ENCODE measurements at regions not wholly inside any gene's neighbourhood (a gene's known extent, or its start where the extent isn't known, plus 50 kb on each side); places are given as distances from the start of the nearest gene placed in this dataset.
"Not testable (repeated sequence)": the region's sequence is repeated elsewhere in the genome, so short reads cannot be mapped to it uniquely, and the experiment has no call there.

DNA sequence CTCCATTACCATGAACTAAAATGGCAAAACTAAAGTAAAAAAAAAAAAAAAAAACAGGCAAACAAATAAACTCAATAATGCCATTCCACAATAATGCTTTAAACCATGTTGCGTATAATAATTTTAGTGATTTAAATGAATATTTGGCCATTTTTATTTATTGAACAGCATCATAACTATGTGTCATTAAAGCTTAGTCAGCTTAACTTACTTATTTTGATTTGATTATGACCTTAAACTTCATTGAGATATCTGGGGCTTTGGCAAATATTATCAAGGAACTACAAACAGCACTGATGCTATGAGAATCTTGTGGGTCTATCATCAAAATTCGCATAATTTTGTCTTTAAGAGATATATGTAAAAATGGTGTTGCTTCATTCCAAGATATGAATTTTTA lies 1610.3 kb upstream of the NUDT12 start:
- DNase-seq (ENCODE audit: extremely low read depth in 1 of 2, low read depth in 1 of 2) = no peak

GRCh38 chr5:105168806-105169205 lies 1606.2 kb upstream of the NUDT12 start:
- no peak for DNase-seq (ENCODE audit: extremely low read depth in 1 of 2, low read depth in 1 of 2)

- no peak for DNase-seq (ENCODE audit: extremely low read depth in 1 of 2, low read depth in 1 of 2)
Observed at GRCh38 chr5:105167092-105167491, 1604.5 kb upstream of the NUDT12 start.

DNA sequence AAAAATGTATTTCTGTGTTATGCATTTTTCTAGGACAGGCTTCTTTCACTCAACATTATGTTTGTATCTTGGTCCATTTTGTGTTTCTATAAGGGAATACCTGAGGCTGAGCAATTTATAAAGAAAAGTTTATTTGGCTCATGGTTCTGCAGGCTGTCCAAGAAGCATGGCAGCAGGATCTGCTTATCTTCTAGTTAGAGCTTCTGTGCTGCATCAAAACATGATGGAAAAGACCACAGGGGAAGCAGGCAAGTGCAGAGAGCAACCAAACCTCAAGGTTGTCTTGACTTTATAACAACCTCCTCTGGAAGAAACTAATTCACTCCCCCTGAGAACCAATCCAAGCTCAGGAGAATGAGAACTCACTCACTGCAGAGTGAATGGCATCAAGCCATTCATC lies 1601.0 kb upstream of the NUDT12 start:
- DNase-seq (ENCODE audit: extremely low read depth in 1 of 2, low read depth in 1 of 2) = no peak

GRCh38 chr5:105162557-105162956 lies 1600.0 kb upstream of the NUDT12 start:
- not testable (repeated sequence) for DNase-seq (ENCODE audit: extremely low read depth in 1 of 2, low read depth in 1 of 2)

DNA sequence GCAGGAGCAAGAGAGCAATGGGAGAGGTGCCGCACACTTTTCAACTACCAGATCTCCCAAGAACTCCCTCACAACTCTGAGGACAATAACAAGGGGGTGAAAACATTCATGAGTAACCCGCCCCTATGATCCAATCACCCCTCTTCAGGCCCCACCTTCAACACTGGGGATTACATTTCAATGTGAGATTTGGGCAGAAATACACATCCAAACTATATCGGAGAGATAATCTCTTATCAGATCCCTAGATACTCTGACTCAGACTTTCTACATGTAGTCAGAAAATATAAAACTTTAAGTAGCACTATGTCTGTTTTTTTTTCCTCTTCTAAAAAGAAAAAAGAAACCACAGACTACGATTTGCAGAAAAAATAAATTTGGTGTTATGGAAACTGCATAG lies 1595.9 kb upstream of the NUDT12 start:
- no peak for DNase-seq (ENCODE audit: extremely low read depth in 1 of 2, low read depth in 1 of 2)

GRCh38 chr5:105150323-105150722 lies 1587.7 kb upstream of the NUDT12 start:
- DNase-seq (ENCODE audit: extremely low read depth in 1 of 2, low read depth in 1 of 2) = no peak

DNA sequence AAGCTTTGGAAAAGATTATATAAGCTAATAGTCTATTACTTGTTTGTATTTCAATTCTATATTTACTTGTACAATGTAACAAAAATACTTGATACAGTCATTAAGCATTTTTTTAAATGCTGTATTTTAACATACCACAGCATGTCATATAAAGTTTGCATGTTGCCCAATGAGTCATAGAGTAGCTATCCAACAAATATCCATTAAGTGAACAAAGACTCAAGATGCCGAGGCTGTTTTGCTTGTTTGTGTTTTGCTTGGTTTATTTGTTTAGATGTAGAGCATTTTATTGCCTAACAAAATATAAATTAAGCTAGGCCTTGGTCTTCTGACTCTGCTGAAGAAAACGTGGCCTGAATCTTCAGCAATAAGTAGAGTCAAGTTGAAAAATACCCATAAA lies 1584.3 kb upstream of the NUDT12 start:
- DNase-seq (ENCODE audit: extremely low read depth in 1 of 2, low read depth in 1 of 2) = no peak

DNA sequence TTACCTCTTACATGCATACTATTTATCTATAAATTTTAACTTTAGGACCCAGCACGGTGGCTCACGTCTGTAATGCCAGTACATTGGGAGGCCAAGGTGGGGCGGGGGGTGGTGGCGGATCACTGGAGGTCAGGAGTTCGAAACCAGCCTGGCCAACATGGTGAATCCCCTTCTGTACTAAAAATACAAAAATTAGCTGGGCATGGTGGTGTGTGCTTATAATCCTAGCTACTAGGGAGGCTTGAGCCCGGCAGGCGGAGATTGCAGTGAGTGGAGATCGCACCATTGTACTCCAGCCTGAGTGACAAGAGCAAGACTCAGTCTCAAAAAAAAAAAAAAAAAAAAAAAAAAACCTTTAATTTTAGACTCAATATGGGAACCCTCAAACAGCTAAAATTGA lies 1582.6 kb upstream of the NUDT12 start:
- no peak for DNase-seq (ENCODE audit: extremely low read depth in 1 of 2, low read depth in 1 of 2)

DNA sequence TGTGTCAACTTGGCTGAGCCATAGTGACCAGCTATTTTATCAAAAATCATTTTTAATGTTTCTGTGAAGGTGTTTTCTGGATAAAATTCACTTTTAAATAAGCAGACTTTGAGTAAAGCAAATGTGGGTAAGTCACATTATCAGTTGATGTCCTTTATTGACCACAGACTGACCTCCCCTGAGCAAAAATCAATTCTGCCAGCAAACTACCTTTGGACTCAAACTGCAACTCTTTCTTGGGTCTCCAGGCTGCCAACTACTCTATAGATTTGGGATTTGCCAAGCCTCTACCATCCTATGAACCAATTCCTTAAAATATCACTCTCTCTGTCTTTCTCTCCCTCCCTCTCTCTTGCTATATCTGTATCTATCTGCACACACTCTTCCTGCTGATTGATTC lies 1571.7 kb upstream of the NUDT12 start:
- no peak for DNase-seq (ENCODE audit: extremely low read depth in 1 of 2, low read depth in 1 of 2)

DNA sequence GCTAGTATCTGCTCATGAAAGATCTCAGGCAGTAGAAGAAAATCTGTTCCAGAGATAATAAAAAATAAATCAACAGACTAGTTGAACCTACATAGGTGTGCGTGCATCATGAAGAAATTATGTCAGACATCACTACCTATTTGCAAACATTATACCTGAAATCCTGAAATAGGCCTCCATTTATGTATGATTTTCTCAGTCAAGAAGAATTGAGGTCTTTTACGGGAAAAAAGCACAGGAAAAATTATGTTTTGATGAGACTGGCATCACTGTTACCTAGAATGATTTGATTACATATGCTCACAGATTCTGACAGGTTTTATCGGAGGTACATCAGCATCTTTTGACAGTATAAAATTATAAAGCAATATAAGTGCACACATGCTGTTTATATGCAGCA lies 1570.5 kb upstream of the NUDT12 start:
- DNase-seq (ENCODE audit: extremely low read depth in 1 of 2, low read depth in 1 of 2) = no peak

DNA sequence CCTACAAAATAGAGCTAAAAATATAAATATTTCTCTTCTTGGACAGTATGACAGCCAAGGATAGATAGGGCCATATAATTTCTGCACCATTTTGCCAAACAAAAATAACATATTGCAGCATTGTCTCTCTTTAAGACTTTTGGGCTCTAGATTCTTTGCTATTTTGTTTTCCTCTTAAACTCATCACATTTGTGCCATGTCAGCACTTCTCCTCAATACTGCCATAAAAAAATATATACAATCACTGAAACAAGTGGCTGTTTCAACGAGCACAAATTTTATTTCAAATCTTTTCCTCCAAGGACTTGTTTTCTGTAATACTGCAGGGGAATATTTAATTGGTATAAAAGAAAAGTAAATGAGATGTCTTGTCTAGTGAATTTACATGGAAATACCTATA lies 1570.0 kb upstream of the NUDT12 start:
- DNase-seq (ENCODE audit: extremely low read depth in 1 of 2, low read depth in 1 of 2) = no peak

DNA sequence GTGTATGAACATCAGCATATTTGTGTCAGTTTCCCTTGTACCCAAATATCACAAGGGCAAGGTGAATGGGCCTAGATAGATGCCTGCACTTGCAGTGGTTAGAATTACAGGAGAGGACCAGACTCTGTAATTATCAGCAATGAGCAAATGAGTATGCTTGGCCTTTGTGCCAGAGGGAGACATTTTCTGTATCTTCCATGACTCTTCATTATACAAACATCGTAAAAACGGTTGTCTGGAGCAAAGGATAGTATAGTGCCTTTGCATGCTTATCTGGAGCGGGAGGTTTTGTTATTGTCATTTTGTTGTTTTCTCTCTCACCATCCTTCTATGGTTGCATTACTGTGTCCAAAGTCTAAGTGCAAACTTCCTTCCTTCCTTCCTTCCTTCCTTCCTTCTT lies 1568.5 kb upstream of the NUDT12 start:
- no peak for DNase-seq (ENCODE audit: extremely low read depth in 1 of 2, low read depth in 1 of 2)

DNA sequence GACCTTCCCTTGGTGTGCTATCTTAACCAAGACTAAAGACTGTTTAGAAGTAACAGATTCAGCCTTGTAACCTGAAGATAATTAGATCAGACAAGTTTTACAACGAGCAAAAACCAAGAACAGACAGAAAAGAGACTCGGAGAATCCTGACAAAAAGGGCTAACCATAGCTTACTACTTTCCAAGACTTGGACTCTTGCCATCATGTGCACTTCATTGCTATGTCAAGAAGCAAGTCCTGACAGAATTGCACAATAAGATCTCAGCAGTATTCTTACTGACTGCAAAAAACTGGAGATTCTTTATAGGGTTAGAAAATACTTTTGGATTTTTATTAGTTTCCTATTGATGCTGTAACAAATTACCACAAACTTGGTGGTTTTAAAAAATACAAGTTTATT lies 1539.0 kb upstream of the NUDT12 start:
- no peak for DNase-seq (ENCODE audit: extremely low read depth in 1 of 2, low read depth in 1 of 2)

- no peak for DNase-seq (ENCODE audit: extremely low read depth in 1 of 2, low read depth in 1 of 2)
Observed at GRCh38 chr5:105088961-105089360, 1526.4 kb upstream of the NUDT12 start.

- no peak for DNase-seq (ENCODE audit: extremely low read depth in 1 of 2, low read depth in 1 of 2)
Observed at GRCh38 chr5:105088102-105088501, 1525.5 kb upstream of the NUDT12 start.

- no peak for DNase-seq (ENCODE audit: extremely low read depth in 1 of 2, low read depth in 1 of 2)
Observed at GRCh38 chr5:105057893-105058292, 1495.3 kb upstream of the NUDT12 start.

GRCh38 chr5:105057001-105057436 lies 1494.4 kb upstream of the NUDT12 start:
- no peak for DNase-seq (ENCODE audit: extremely low read depth in 1 of 2, low read depth in 1 of 2)

DNA sequence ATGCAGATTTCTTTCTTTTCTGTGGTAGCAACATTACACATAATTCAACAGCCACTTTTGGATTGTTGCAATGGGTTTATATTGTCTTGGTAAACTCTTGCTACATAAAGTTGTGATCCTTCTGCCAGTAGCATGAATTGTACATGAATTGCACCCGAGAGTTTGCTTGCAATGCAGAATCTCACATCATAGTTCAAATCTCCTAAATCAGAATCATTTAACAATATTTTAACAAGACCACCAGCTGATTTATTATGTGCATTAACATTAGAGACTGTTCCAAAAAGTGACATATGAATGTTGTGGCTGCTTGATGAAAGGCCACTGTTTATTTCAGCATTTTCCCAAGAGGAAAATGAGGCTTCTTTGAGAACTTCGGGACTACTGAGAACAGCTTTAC lies 1491.8 kb upstream of the NUDT12 start:
- no peak for DNase-seq (ENCODE audit: extremely low read depth in 1 of 2, low read depth in 1 of 2)

DNA sequence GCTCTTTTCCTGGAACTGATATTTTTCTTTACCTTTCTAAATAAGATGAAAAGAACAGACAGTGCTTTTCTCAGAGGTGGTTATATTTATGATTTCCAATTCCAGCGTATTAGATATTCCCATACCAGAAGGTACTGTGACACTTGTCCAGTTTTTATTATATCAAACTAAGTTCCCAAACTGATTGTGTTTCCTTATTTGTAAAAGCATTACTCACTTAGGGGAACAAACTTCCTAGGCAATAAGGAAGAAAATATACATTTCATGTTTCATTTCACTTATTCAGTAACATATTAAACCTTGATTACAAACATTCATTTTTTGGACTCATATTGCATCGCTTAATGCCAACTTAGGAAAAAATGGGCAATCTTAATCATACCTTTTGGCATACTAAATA lies 1480.0 kb upstream of the NUDT12 start:
- no peak for DNase-seq (ENCODE audit: extremely low read depth in 1 of 2, low read depth in 1 of 2)

DNA sequence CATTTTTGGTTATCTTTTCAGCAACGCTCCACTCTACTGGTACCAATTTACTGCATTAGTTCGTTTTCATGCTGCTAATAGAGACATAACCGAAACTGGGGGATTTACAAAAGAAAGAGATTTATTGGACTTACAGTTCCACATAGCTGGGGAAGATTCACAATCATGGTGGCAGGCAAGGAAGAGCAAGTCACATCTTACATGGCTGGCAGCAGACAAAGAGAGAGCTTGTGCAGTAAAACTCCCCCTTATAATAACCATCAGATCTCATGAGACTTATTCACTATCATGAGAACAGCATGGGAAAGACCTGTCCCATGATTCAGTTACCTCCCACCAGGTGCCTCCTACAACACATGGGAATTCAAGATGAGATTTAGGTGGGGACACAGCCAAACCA lies 1474.2 kb upstream of the NUDT12 start:
- not testable (repeated sequence) for DNase-seq (ENCODE audit: extremely low read depth in 1 of 2, low read depth in 1 of 2)

- no peak for DNase-seq (ENCODE audit: extremely low read depth in 1 of 2, low read depth in 1 of 2)
Observed at GRCh38 chr5:105034401-105034763, 1471.8 kb upstream of the NUDT12 start.

- DNase-seq (ENCODE audit: extremely low read depth in 1 of 2, low read depth in 1 of 2) = no peak
Observed at GRCh38 chr5:105033637-105034400, 1471.2 kb upstream of the NUDT12 start.
